H1 (cell line): ENCODE measurements at regions not wholly inside any gene's neighbourhood (a gene's known extent, or its start where the extent isn't known, plus 50 kb on each side); places are given as distances from the start of the nearest gene placed in this dataset.
A peak's percentile ranks its signal among the peaks of the same experiment; 100 is the strongest.

ENCODE experiments used
- GABPA ChIP-seq: IDR thresholded peaks from 2 replicates; pipeline ENCODE4 v1.6.1; 2011; ENCODE audit warnings: mild to moderate bottlenecking, low read length, moderate library complexity, borderline replicate concordance; ENCODE audit not compliant: insufficient read depth
- NANOG ChIP-seq: IDR thresholded peaks from 2 replicates; pipeline ENCODE4 v1.6.1; 2011; ENCODE audit warnings: low read length, low read depth, mild to moderate bottlenecking, inconsistent platforms; ENCODE audit not compliant: insufficient read depth, poor library complexity, severe bottlenecking
- POU5F1 ChIP-seq: IDR thresholded peaks from 2 replicates; pipeline ENCODE4 v1.6.1; 2011; ENCODE audit warnings: low read depth, mild to moderate bottlenecking, low read length, moderate library complexity
- RBBP5 ChIP-seq: IDR thresholded peaks from 2 replicates; pipeline ENCODE4 v1.7.1; 2012; ENCODE audit warnings: low read depth, mild to moderate bottlenecking, inconsistent platforms, low read length, moderate library complexity, borderline replicate concordance
- TF ChIP-seq, protein P1 (sequence below): fragments of 300-600 bp; sonication (generic); IDR thresholded peaks from 2 replicates; pipeline ENCODE4 v1.7.1; 2012; ENCODE audit warnings: low read length, moderate library complexity, mild to moderate bottlenecking, inconsistent platforms; ENCODE audit not compliant: insufficient replicate concordance

DNA sequence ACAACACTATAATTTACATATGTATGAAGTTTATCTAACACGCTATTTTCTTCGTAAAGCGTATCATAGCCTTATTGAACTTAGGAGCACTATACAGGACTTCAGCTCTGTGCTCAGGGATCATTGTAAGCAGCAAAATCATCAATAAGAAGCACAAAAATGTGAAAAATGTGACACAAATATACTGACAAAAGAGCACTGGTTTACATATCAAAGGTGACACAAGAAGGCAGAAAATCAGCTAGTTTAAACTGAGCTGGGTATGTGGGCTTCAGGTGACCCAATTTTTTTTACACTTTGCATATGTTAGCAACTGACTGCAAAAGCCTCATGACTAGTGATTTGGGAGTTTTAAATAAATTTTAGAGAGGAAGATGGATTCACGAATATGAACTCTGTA, 215.2 kb upstream of the CHORDC1 start (continued):
- TF ChIP-seq, protein P1, sequence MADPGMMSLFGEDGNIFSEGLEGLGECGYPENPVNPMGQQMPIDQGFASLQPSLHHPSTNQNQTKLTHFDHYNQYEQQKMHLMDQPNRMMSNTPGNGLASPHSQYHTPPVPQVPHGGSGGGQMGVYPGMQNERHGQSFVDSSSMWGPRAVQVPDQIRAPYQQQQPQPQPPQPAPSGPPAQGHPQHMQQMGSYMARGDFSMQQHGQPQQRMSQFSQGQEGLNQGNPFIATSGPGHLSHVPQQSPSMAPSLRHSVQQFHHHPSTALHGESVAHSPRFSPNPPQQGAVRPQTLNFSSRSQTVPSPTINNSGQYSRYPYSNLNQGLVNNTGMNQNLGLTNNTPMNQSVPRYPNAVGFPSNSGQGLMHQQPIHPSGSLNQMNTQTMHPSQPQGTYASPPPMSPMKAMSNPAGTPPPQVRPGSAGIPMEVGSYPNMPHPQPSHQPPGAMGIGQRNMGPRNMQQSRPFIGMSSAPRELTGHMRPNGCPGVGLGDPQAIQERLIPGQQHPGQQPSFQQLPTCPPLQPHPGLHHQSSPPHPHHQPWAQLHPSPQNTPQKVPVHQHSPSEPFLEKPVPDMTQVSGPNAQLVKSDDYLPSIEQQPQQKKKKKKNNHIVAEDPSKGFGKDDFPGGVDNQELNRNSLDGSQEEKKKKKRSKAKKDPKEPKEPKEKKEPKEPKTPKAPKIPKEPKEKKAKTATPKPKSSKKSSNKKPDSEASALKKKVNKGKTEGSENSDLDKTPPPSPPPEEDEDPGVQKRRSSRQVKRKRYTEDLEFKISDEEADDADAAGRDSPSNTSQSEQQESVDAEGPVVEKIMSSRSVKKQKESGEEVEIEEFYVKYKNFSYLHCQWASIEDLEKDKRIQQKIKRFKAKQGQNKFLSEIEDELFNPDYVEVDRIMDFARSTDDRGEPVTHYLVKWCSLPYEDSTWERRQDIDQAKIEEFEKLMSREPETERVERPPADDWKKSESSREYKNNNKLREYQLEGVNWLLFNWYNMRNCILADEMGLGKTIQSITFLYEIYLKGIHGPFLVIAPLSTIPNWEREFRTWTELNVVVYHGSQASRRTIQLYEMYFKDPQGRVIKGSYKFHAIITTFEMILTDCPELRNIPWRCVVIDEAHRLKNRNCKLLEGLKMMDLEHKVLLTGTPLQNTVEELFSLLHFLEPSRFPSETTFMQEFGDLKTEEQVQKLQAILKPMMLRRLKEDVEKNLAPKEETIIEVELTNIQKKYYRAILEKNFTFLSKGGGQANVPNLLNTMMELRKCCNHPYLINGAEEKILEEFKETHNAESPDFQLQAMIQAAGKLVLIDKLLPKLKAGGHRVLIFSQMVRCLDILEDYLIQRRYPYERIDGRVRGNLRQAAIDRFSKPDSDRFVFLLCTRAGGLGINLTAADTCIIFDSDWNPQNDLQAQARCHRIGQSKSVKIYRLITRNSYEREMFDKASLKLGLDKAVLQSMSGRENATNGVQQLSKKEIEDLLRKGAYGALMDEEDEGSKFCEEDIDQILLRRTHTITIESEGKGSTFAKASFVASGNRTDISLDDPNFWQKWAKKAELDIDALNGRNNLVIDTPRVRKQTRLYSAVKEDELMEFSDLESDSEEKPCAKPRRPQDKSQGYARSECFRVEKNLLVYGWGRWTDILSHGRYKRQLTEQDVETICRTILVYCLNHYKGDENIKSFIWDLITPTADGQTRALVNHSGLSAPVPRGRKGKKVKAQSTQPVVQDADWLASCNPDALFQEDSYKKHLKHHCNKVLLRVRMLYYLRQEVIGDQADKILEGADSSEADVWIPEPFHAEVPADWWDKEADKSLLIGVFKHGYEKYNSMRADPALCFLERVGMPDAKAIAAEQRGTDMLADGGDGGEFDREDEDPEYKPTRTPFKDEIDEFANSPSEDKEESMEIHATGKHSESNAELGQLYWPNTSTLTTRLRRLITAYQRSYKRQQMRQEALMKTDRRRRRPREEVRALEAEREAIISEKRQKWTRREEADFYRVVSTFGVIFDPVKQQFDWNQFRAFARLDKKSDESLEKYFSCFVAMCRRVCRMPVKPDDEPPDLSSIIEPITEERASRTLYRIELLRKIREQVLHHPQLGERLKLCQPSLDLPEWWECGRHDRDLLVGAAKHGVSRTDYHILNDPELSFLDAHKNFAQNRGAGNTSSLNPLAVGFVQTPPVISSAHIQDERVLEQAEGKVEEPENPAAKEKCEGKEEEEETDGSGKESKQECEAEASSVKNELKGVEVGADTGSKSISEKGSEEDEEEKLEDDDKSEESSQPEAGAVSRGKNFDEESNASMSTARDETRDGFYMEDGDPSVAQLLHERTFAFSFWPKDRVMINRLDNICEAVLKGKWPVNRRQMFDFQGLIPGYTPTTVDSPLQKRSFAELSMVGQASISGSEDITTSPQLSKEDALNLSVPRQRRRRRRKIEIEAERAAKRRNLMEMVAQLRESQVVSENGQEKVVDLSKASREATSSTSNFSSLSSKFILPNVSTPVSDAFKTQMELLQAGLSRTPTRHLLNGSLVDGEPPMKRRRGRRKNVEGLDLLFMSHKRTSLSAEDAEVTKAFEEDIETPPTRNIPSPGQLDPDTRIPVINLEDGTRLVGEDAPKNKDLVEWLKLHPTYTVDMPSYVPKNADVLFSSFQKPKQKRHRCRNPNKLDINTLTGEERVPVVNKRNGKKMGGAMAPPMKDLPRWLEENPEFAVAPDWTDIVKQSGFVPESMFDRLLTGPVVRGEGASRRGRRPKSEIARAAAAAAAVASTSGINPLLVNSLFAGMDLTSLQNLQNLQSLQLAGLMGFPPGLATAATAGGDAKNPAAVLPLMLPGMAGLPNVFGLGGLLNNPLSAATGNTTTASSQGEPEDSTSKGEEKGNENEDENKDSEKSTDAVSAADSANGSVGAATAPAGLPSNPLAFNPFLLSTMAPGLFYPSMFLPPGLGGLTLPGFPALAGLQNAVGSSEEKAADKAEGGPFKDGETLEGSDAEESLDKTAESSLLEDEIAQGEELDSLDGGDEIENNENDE = peak; percentile 87
- 0 out of 2 replicates have a peak, but pooled peaks have one; percentile 40 for TF ChIP-seq POU5F1
- no peak for TF ChIP-seq GABPA
- no peak for TF ChIP-seq RBBP5
- TF ChIP-seq NANOG = no peak
